Esophagus muscularis mucosa (tissue), 4 donors: ENCODE measurements at regions not wholly inside any gene's neighbourhood (a gene's known extent, or its start where the extent isn't known, plus 50 kb on each side); places are given as distances from the start of the nearest gene placed in this dataset.

Source experiments
- DNase-seq: peaks from one replicate; pipeline ENCODE4 v3.0.0-alpha.2; 2017; ENCODE audit errors: extremely low spot score
- H3K27ac ChIP-seq, 4 donors: fragments of 200-600 bp; sonication (generic); replicated peaks in 1 of 4; 1 replicate in 3 of 4; 2 replicates in 1 of 4; pipeline ENCODE4 v1.5.1; 2016 to 2019; ENCODE audit warnings: mild to moderate bottlenecking in 1 of 4
- H3K27me3 ChIP-seq, 4 donors: fragments of 200-600 bp; sonication (generic); one replicate each; pipeline versions ENCODE4 v1.5.1 to v1.6.0; 2016 to 2019
- H3K36me3 ChIP-seq, 4 donors: fragments of 200-600 bp; sonication (generic); one replicate each; pipeline ENCODE4 v1.5.1; 2016 to 2019
- H3K4me1 ChIP-seq, 4 donors: fragments of 200-600 bp; sonication (generic); one replicate each; pipeline ENCODE4 v1.5.1; 2016 to 2019
- H3K4me3 ChIP-seq, 4 donors: fragments of 200-600 bp; sonication (generic); 1 replicate in 2 of 4; 2 replicates in 2 of 4; pipeline ENCODE4 v1.5.1; 2016 to 2019; ENCODE audit warnings: mild to moderate bottlenecking in 4 of 4, moderate library complexity in 1 of 4
- H3K9me3 ChIP-seq, 4 donors: fragments of 200-600 bp; sonication (generic); 1 replicate in 3 of 4; 2 replicates in 1 of 4; pipeline ENCODE4 v1.5.1; 2016 to 2019
- CTCF ChIP-seq, 3 experiments: fragments of 200-600 bp in 2 of 3; fragments of 450-650 bp in 1 of 3; sonication (generic) in 2 of 3; IDR thresholded peaks; one replicate each; pipeline ENCODE4 v1.5.1; 2017 to 2019; ENCODE audit warnings: antibody characterized with exemption in 3 of 3, mild to moderate bottlenecking in 2 of 3, moderate library complexity in 1 of 3
- EP300 ChIP-seq: sonication (generic); formaldehyde crosslinking; IDR thresholded peaks from one replicate; pipeline ENCODE4 v1.6.1; 2017; ENCODE audit warnings: antibody characterized with exemption
- POLR2A ChIP-seq: fragments of 450-650 bp; IDR thresholded peaks from one replicate; pipeline ENCODE4 v1.6.1; 2017; ENCODE audit warnings: antibody characterized with exemption, moderate library complexity, mild to moderate bottlenecking, low read depth
- POLR2AphosphoS5 ChIP-seq, 2 donors: sonication (generic); formaldehyde crosslinking; IDR thresholded peaks; one replicate each; pipeline ENCODE4 v1.6.1; 2017; ENCODE audit warnings: antibody characterized with exemption in 2 of 2
- WGBS: methylation state at CpG from one replicate; pipeline ENCODE4 v1.1.5; 2018; 5-methylcytosine and 5-hydroxymethylcytosine counted together
- intact Hi-C: fragments of 100-400 bp; cut with DNase I; formaldehyde crosslinking; loops from one replicate; pipeline ENCODE4 v1.15.1; 2023

GRCh38 chr2:149745396-149746230 lies 158.0 kb upstream of the MMADHC start:
- DNase-seq = no peak
- H3K4me3 ChIP-seq = no peak overlapping the region

GRCh38 chr2:149744865-149745264 lies 157.3 kb upstream of the MMADHC start:
- WGBS = 56% methylated on average over 5 of the region's 5 CpGs
- intact Hi-C loops = no loop called here
- DNase-seq = no peak
- TF ChIP-seq CTCF (IDR thresholded peaks at IDR 0.05) (no peak), POLR2AphosphoS5 (IDR thresholded peaks at IDR 0.05) (no peak), POLR2A (no peak), EP300 (no peak)
- H3K36me3 ChIP-seq = no peaks in the 10 kb centered on the region
- no peak overlapping the region for H3K4me3 ChIP-seq
- H3K27ac ChIP-seq = no peak overlapping the region
- peaks cover 0 to 11% (median 0%) of the 10 kb centered on the region in 4 donors for H3K4me1 ChIP-seq
- no peaks in the 10 kb centered on the region for H3K27me3 ChIP-seq
- no peaks in the 10 kb centered on the region for H3K9me3 ChIP-seq

More at GRCh38 chr2:149745396-149746230, 158.0 kb upstream of the MMADHC start:
- H3K9me3 ChIP-seq = no peaks in the 10 kb centered on the region
- H3K4me1 ChIP-seq = peaks cover 0 to 11% (median 0%) of the 10 kb centered on the region in 4 donors
- no peak overlapping the region for H3K27ac ChIP-seq
- TF ChIP-seq POLR2A (no peak), CTCF (IDR thresholded peaks at IDR 0.05) (no peak), POLR2AphosphoS5 (IDR thresholded peaks at IDR 0.05) (no peak), EP300 (no peak)
- intact Hi-C loops = no loop called here
- H3K27me3 ChIP-seq = no peaks in the 10 kb centered on the region
- 83% methylated on average over 9 of the region's 9 CpGs for WGBS
- H3K36me3 ChIP-seq = no peaks in the 10 kb centered on the region

GRCh38 chr2:149743842-149744448 lies 156.4 kb upstream of the MMADHC start:
- H3K27me3 ChIP-seq = no peaks in the 10 kb centered on the region
- no peak overlapping the region for H3K27ac ChIP-seq
- no peak for DNase-seq
- H3K4me3 ChIP-seq = no peak overlapping the region
- intact Hi-C loops = no loop called here
- TF ChIP-seq CTCF (IDR thresholded peaks at IDR 0.05) (no peak), POLR2A (no peak)
- peaks cover 0 to 11% (median 0%) of the 10 kb centered on the region in 4 donors for H3K4me1 ChIP-seq
- 69% methylated on average over 6 of the region's 6 CpGs for WGBS
- H3K36me3 ChIP-seq = no peaks in the 10 kb centered on the region
- H3K9me3 ChIP-seq = no peaks in the 10 kb centered on the region

GRCh38 chr2:149741646-149742045 lies 154.1 kb upstream of the MMADHC start:
- WGBS = 96% methylated on average over 1 of the region's 1 CpG
- H3K4me1 ChIP-seq = peaks cover 0 to 11% (median 0%) of the 10 kb centered on the region in 4 donors
- H3K27me3 ChIP-seq = no peaks in the 10 kb centered on the region
- H3K36me3 ChIP-seq = no peaks in the 10 kb centered on the region
- no peak for TF ChIP-seq POLR2AphosphoS5 (IDR thresholded peaks at IDR 0.05)
- TF ChIP-seq CTCF (IDR thresholded peaks at IDR 0.05) = no peak
- TF ChIP-seq EP300 = no peak
- no peak for TF ChIP-seq POLR2A
- no peak overlapping the region for H3K27ac ChIP-seq
- intact Hi-C loops = no loop called here
- no peaks in the 10 kb centered on the region for H3K9me3 ChIP-seq
- H3K4me3 ChIP-seq = no peak overlapping the region
- DNase-seq = no peak
